ENCODE measurements at regions not wholly inside any gene's neighbourhood (a gene's known extent, or its start where the extent isn't known, plus 50 kb on each side); places are given as distances from the start of the nearest gene placed in this dataset.
"Not testable (repeated sequence)": the region's sequence is repeated elsewhere in the genome, so short reads cannot be mapped to it uniquely, and the experiment has no call there.

DNA sequence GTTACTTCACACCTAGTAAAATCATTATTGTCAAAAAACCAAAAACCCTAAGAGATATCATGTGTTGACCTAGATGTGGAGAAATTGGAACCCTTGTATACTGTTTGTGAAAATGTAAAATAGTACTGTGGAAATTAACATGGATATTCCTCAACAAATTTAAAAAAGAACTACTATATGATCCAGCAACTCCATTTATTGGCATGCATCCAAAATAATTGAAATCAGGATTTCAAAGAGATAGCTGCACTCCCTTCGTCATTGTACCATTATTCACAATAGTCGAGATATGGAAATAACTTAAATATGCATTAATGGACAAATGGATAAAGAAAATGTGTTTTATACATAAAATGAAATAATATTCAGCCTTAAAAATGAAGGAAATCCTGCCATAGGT, 105.3 kb upstream of the ZC3H15 start:
- TF ChIP-seq, protein P1, sequence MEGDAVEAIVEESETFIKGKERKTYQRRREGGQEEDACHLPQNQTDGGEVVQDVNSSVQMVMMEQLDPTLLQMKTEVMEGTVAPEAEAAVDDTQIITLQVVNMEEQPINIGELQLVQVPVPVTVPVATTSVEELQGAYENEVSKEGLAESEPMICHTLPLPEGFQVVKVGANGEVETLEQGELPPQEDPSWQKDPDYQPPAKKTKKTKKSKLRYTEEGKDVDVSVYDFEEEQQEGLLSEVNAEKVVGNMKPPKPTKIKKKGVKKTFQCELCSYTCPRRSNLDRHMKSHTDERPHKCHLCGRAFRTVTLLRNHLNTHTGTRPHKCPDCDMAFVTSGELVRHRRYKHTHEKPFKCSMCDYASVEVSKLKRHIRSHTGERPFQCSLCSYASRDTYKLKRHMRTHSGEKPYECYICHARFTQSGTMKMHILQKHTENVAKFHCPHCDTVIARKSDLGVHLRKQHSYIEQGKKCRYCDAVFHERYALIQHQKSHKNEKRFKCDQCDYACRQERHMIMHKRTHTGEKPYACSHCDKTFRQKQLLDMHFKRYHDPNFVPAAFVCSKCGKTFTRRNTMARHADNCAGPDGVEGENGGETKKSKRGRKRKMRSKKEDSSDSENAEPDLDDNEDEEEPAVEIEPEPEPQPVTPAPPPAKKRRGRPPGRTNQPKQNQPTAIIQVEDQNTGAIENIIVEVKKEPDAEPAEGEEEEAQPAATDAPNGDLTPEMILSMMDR (IDR thresholded peaks at IDR 0.05; ENCODE audit: borderline replicate concordance, extremely low read depth, low read length, poor library complexity, severe bottlenecking): no peak
- no peak for TF ChIP-seq EZH2 (IDR thresholded peaks at IDR 0.05; ENCODE audit: borderline replicate concordance, low read depth, low read length, severe bottlenecking)
- no peaks in the 10 kb centered on the region for H3K27me3 ChIP-seq (ENCODE audit: insufficient read depth, low read length, poor library complexity)

DNA sequence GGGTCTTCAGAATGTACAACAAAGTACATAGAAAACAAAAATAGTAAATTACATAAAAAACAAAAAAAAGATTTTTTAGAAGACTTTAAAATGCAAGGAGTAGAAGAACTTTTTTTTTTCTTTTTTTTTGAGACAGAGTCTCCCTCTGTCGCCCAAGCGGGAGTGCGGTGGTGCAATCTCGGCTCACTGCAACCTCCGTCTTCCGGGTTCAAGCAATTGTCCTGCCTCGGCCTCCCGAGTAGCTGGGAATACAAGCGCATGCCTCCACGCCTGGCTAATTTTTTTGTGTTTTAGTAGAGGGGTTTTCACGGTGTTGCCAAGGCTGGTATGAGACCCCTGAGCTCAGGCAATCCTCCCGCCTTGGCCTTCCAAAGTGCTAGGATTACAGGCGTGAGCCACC, 104.5 kb upstream of the ZC3H15 start:
- H3K27ac ChIP-seq (ENCODE audit: low read length): no peak overlapping the region
- H3K4me2 ChIP-seq (ENCODE audit: insufficient read depth, low read length): no peak overlapping the region
- no peak overlapping the region for H3K4me3 ChIP-seq (ENCODE audit: low read depth in 1 of 2, low read length in 2 of 2)
- DNase-seq (no peak), ATAC-seq (ENCODE audit: insufficient read depth, low read depth) (no peak)
- no peaks in the 10 kb centered on the region for H3K36me3 ChIP-seq (ENCODE audit: insufficient read depth, low read length)
- H3K4me1 ChIP-seq (ENCODE audit: insufficient read depth, low read length): no peaks in the 10 kb centered on the region
- H4K20me1 ChIP-seq (ENCODE audit: insufficient read depth, low read length): no peaks in the 10 kb centered on the region
- peaks cover 19% of the 10 kb centered on the region for H3K9me3 ChIP-seq (ENCODE audit: insufficient read depth, low read length, severe bottlenecking)
- no peaks in the 10 kb centered on the region for H3K79me2 ChIP-seq (ENCODE audit: insufficient read depth, low read length)
- H3K9ac ChIP-seq (ENCODE audit: low read depth, low read length): no peak overlapping the region
- H3K27me3 ChIP-seq (ENCODE audit: insufficient read depth, low read length, poor library complexity): no peaks in the 10 kb centered on the region
- no peak overlapping the region for H2AFZ ChIP-seq (ENCODE audit: low read depth, low read length)
- TF ChIP-seq EZH2 (IDR thresholded peaks at IDR 0.05; ENCODE audit: borderline replicate concordance, low read depth, low read length, severe bottlenecking): no peak
- TF ChIP-seq, protein P1 (IDR thresholded peaks at IDR 0.05; ENCODE audit: borderline replicate concordance, extremely low read depth, low read length, poor library complexity, severe bottlenecking): no peak

More for the DNA sequence above, 105.3 kb upstream of the ZC3H15 start:
- Histone ChIP-seq H3K9ac (ENCODE audit: low read depth, low read length) (no peak overlapping the region), H3K4me1 (ENCODE audit: insufficient read depth, low read length) (no peaks in the 10 kb centered on the region), H3K4me2 (ENCODE audit: insufficient read depth, low read length) (no peak overlapping the region), H2AFZ (ENCODE audit: low read depth, low read length) (no peak overlapping the region), H3K4me3 (ENCODE audit: low read depth in 1 of 2, low read length in 2 of 2) (no peak overlapping the region), H3K9me3 (ENCODE audit: insufficient read depth, low read length, severe bottlenecking) (peaks cover 17% of the 10 kb centered on the region), H3K36me3 (ENCODE audit: insufficient read depth, low read length) (no peaks in the 10 kb centered on the region), H4K20me1 (ENCODE audit: insufficient read depth, low read length) (no peaks in the 10 kb centered on the region), H3K79me2 (ENCODE audit: insufficient read depth, low read length) (no peaks in the 10 kb centered on the region), H3K27ac (ENCODE audit: low read length) (no peak overlapping the region)
- ATAC-seq (ENCODE audit: insufficient read depth, low read depth) (no peak), DNase-seq (no peak)

DNA sequence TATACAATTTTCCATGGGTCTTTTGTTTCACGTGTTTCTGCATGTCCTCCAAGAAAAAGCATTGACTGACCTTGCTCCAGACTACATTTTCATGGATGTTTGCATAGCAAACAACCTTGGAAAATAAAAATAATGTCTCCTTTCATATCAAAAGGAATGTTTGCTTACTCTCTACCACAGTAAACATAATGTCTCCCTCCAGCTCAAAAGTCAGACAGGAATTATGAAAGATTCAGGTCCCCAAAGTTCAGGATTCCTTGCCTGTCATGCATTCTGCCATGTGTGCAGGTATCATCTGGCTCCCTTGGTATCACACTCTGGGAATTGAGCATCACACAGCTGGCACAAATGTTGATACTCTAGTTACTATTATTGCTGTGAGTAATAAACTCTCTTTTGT, 103.1 kb upstream of the ZC3H15 start:
- Histone ChIP-seq H3K36me3 (ENCODE audit: insufficient read depth, low read length) (no peaks in the 10 kb centered on the region), H4K20me1 (ENCODE audit: insufficient read depth, low read length) (no peaks in the 10 kb centered on the region), H3K9ac (ENCODE audit: low read depth, low read length) (no peak overlapping the region), H3K27me3 (ENCODE audit: insufficient read depth, low read length, poor library complexity) (no peaks in the 10 kb centered on the region), H3K4me2 (ENCODE audit: insufficient read depth, low read length) (no peak overlapping the region), H3K79me2 (ENCODE audit: insufficient read depth, low read length) (no peaks in the 10 kb centered on the region), H3K4me3 (ENCODE audit: low read depth in 1 of 2, low read length in 2 of 2) (no peak overlapping the region), H3K4me1 (ENCODE audit: insufficient read depth, low read length) (no peaks in the 10 kb centered on the region), H3K27ac (ENCODE audit: low read length) (no peak overlapping the region), H3K9me3 (ENCODE audit: insufficient read depth, low read length, severe bottlenecking) (peaks cover 15% of the 10 kb centered on the region), H2AFZ (ENCODE audit: low read depth, low read length) (no peak overlapping the region)
- DNase-seq: no peak
- ATAC-seq (ENCODE audit: insufficient read depth, low read depth): no peak
- TF ChIP-seq, protein P1 (IDR thresholded peaks at IDR 0.05; ENCODE audit: borderline replicate concordance, extremely low read depth, low read length, poor library complexity, severe bottlenecking): no peak
- TF ChIP-seq EZH2 (IDR thresholded peaks at IDR 0.05; ENCODE audit: borderline replicate concordance, low read depth, low read length, severe bottlenecking): no peak

DNA sequence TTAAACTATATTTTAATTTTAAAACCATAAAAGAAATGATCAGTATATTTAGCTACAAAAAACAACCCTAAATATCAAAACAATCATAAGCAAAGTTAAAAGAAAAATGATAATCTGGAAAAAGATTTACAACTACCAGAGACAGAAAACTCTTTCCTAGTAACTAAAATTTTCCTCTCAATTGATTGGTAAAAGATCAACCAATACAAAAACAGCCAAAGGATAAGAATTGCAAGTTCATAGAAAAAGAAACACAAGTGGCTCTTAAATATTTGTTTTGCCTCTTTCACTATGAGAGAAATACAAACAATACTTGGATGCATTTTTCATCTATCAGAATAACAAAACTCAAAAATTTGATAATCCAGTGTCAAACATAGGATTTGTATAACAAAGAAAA, 101.8 kb upstream of the ZC3H15 start:
- no peaks in the 10 kb centered on the region for H3K36me3 ChIP-seq (ENCODE audit: insufficient read depth, low read length)
- ATAC-seq (ENCODE audit: insufficient read depth, low read depth) (no peak), DNase-seq (no peak)
- H3K9ac ChIP-seq (ENCODE audit: low read depth, low read length): no peak overlapping the region
- peaks cover 15% of the 10 kb centered on the region for H3K9me3 ChIP-seq (ENCODE audit: insufficient read depth, low read length, severe bottlenecking)
- H3K4me1 ChIP-seq (ENCODE audit: insufficient read depth, low read length): no peaks in the 10 kb centered on the region
- H3K4me2 ChIP-seq (ENCODE audit: insufficient read depth, low read length): no peak overlapping the region
- no peak overlapping the region for H3K27ac ChIP-seq (ENCODE audit: low read length)
- no peaks in the 10 kb centered on the region for H3K79me2 ChIP-seq (ENCODE audit: insufficient read depth, low read length)
- no peaks in the 10 kb centered on the region for H4K20me1 ChIP-seq (ENCODE audit: insufficient read depth, low read length)
- no peaks in the 10 kb centered on the region for H3K27me3 ChIP-seq (ENCODE audit: insufficient read depth, low read length, poor library complexity)
- H3K4me3 ChIP-seq (ENCODE audit: low read depth in 1 of 2, low read length in 2 of 2): no peak overlapping the region
- no peak for TF ChIP-seq EZH2 (IDR thresholded peaks at IDR 0.05; ENCODE audit: borderline replicate concordance, low read depth, low read length, severe bottlenecking)
- TF ChIP-seq, protein P1 (IDR thresholded peaks at IDR 0.05; ENCODE audit: borderline replicate concordance, extremely low read depth, low read length, poor library complexity, severe bottlenecking): no peak
- no peak overlapping the region for H2AFZ ChIP-seq (ENCODE audit: low read depth, low read length)

DNA sequence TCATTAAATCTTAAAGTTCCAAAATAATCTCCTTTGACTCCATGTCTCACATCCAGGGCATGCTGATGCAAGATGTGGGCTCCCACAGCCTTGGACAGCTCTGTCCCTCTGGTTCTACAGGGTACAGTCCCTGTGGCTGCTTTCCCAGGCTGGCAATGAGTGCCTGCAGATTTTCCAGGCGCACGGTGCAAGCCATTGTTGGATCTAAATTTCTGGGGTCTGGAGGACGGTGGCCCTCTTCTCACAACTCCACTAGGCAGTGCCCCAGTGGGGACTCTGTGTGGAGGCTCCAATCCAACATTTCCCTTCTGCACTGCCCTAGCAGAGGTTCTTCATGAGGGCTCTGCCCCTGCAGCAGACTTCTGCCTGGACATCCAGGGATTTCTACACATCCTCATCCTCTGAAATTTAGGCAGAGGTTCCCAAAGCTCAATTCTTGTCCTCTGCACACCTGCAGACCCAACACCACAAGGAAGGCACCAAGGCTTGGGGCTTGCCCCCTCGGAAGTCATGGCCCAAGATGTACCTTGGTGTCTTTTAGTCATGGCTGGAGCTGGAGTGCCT, 100.3 kb upstream of the ZC3H15 start:
- not testable (repeated sequence) for DNase-seq; H3K36me3 ChIP-seq (ENCODE audit: insufficient read depth, low read length); ATAC-seq (ENCODE audit: insufficient read depth, low read depth); H3K4me1 ChIP-seq (ENCODE audit: insufficient read depth, low read length); H3K4me2 ChIP-seq (ENCODE audit: insufficient read depth, low read length); H3K79me2 ChIP-seq (ENCODE audit: insufficient read depth, low read length); H3K9ac ChIP-seq (ENCODE audit: low read depth, low read length); H3K27me3 ChIP-seq (ENCODE audit: insufficient read depth, low read length, poor library complexity); H2AFZ ChIP-seq (ENCODE audit: low read depth, low read length); H3K4me3 ChIP-seq (ENCODE audit: low read depth in 1 of 2, low read length in 2 of 2); H4K20me1 ChIP-seq (ENCODE audit: insufficient read depth, low read length); H3K27ac ChIP-seq (ENCODE audit: low read length)
- peaks cover 15% of the 10 kb centered on the region for H3K9me3 ChIP-seq (ENCODE audit: insufficient read depth, low read length, severe bottlenecking)

Data from DND-41 (cell line).